HEK293 (cell line): ENCODE measurements at regions not wholly inside any gene's neighbourhood (a gene's known extent, or its start where the extent isn't known, plus 50 kb on each side); places are given as distances from the start of the nearest gene placed in this dataset.

Source experiments
- CTCF ChIA-PET: fragments of 350-600 bp; formaldehyde crosslinking; extraction: SDS; loops from one replicate; lab custom pipeline; 2021; ENCODE audit warnings: antibody characterized with exemption; lab: Yijun Ruan, JAX
- POLR2A ChIA-PET: fragments of 300-600 bp; formaldehyde crosslinking; extraction: SDS; loops from one replicate; lab custom pipeline; 2020; ENCODE audit warnings: antibody characterized with exemption, inconsistent platforms; lab: Yijun Ruan, JAX
- H3K27ac ChIP-seq: fragments of 200-500 bp; sonication (Bioruptor generic); 2 replicates; pipeline ENCODE4 v1.5.1; 2014; ENCODE audit warnings: low read depth, low read length, control low read depth, inconsistent platforms; ENCODE audit errors: extremely low read depth
- H3K36me3 ChIP-seq, 2 experiments: fragments of 200-500 bp in 1 of 2; sonication (Bioruptor generic) in 1 of 2; 1 replicate in 1 of 2; 2 replicates in 1 of 2; pipeline ENCODE4 v1.5.1; 2014 to 2017; ENCODE audit warnings: inconsistent platforms in 2 of 2, low read length in 2 of 2; ENCODE audit not compliant: control insufficient read depth in 2 of 2, insufficient read depth in 1 of 2
- H3K4me1 ChIP-seq: fragments of 200-500 bp; sonication (Bioruptor generic); 2 replicates; pipeline ENCODE4 v1.5.1; 2014; ENCODE audit warnings: mild to moderate bottlenecking, low read length, inconsistent platforms; ENCODE audit not compliant: control insufficient read depth, insufficient read depth
- H3K4me3 ChIP-seq: 2 replicates; pipeline ENCODE4 v1.5.1; 2011; ENCODE audit warnings: low read depth, mild to moderate bottlenecking, control low read depth, low read length, moderate library complexity
- H3K9me3 ChIP-seq: fragments of 200-500 bp; sonication (Bioruptor generic); 2 replicates; pipeline ENCODE4 v1.5.1; 2014; ENCODE audit warnings: low read depth, low read length, inconsistent platforms; ENCODE audit not compliant: control insufficient read depth, insufficient read depth
- ATF2 ChIP-seq: fragments of 450-650 bp; formaldehyde crosslinking; IDR thresholded peaks from 2 replicates; pipeline ENCODE4 v1.5.1; 2016; ENCODE audit warnings: missing biosample characterization, missing genetic modification characterization, low read depth
- HOXC10 ChIP-seq: sonication (generic); formaldehyde crosslinking; IDR thresholded peaks from 2 replicates; pipeline ENCODE4 v1.8.1; 2023; ENCODE audit warnings: mild to moderate bottlenecking, missing genetic modification reagents
- KLF8 ChIP-seq: fragments of 450-650 bp; formaldehyde crosslinking; IDR thresholded peaks from 2 replicates; pipeline ENCODE4 v1.5.1; 2016; ENCODE audit warnings: missing biosample characterization, missing genetic modification characterization
- PATZ1 ChIP-seq: fragments of 450-650 bp; formaldehyde crosslinking; IDR thresholded peaks from 2 replicates; pipeline ENCODE4 v1.5.1; 2016; ENCODE audit warnings: missing biosample characterization, missing genetic modification characterization
- PBX3 ChIP-seq: sonication (generic); formaldehyde crosslinking; IDR thresholded peaks from 2 replicates; pipeline ENCODE4 v1.8.1; 2022; ENCODE audit warnings: mild to moderate bottlenecking, moderate library complexity, missing genetic modification reagents
- SCRT2 ChIP-seq: fragments of 450-650 bp; formaldehyde crosslinking; IDR thresholded peaks from 2 replicates; pipeline ENCODE4 v1.5.1; 2016; ENCODE audit warnings: missing biosample characterization, missing genetic modification characterization
- TRIM28 ChIP-seq: IDR thresholded peaks from 2 replicates; pipeline ENCODE4 v1.6.1; 2011; ENCODE audit warnings: low read length, control low read depth, borderline replicate concordance
- YY1 ChIP-seq: fragments of 450-650 bp; formaldehyde crosslinking; IDR thresholded peaks from 2 replicates; pipeline ENCODE4 v1.5.1; 2018; ENCODE audit warnings: missing biosample characterization, missing genetic modification characterization
- ZBTB20 ChIP-seq: fragments of 450-650 bp; formaldehyde crosslinking; IDR thresholded peaks from 2 replicates; pipeline ENCODE4 v1.5.1; 2016; ENCODE audit warnings: missing biosample characterization, missing genetic modification characterization
- ZBTB49 ChIP-seq: fragments of 450-650 bp; formaldehyde crosslinking; IDR thresholded peaks from 2 replicates; pipeline ENCODE4 v1.5.1; 2016; ENCODE audit warnings: missing biosample characterization, missing genetic modification characterization, low read depth
- ZIC2 ChIP-seq: fragments of 450-650 bp; formaldehyde crosslinking; IDR thresholded peaks from 2 replicates; pipeline ENCODE4 v1.5.1; 2016; ENCODE audit warnings: missing biosample characterization, missing genetic modification characterization
- ZNF138 ChIP-seq: fragments of 450-650 bp; formaldehyde crosslinking; IDR thresholded peaks from 2 replicates; pipeline ENCODE4 v1.5.1; 2016; ENCODE audit warnings: missing biosample characterization, missing genetic modification characterization, borderline replicate concordance
- ZNF175 ChIP-seq: fragments of 450-650 bp; formaldehyde crosslinking; IDR thresholded peaks from 2 replicates; pipeline ENCODE4 v1.5.1; 2016; ENCODE audit warnings: missing biosample characterization, missing genetic modification characterization
- ZNF266 ChIP-seq: fragments of 450-650 bp; formaldehyde crosslinking; IDR thresholded peaks from 2 replicates; pipeline ENCODE4 v1.5.1; 2016; ENCODE audit warnings: missing biosample characterization, missing genetic modification characterization, low read depth
- ZNF426 ChIP-seq: fragments of 450-650 bp; formaldehyde crosslinking; IDR thresholded peaks from 2 replicates; pipeline ENCODE4 v1.5.1; 2017; ENCODE audit warnings: missing biosample characterization, missing genetic modification characterization, mild to moderate bottlenecking, inconsistent platforms, moderate library complexity
- ZNF514 ChIP-seq: fragments of 450-650 bp; formaldehyde crosslinking; IDR thresholded peaks from 2 replicates; pipeline ENCODE4 v1.5.1; 2016; ENCODE audit warnings: missing biosample characterization, missing genetic modification characterization
- ZNF544 ChIP-seq: fragments of 450-650 bp; formaldehyde crosslinking; IDR thresholded peaks from 2 replicates; pipeline ENCODE4 v1.5.0; 2017; ENCODE audit warnings: missing biosample characterization, missing genetic modification characterization
- ZNF571 ChIP-seq: fragments of 450-650 bp; formaldehyde crosslinking; IDR thresholded peaks from 2 replicates; pipeline ENCODE4 v1.5.0; 2017; ENCODE audit warnings: missing biosample characterization, missing genetic modification characterization

GRCh38 chr17:33593991-33594390, 300.9 kb upstream of the ASIC2 start:
- H3K4me3 ChIP-seq, result no peak overlapping the region
- no peaks in the 10 kb centered on the region for H3K4me1 ChIP-seq
- ChIA-PET CTCF (no interaction called here), POLR2A (no interaction called here)
- no peak for TF ChIP-seq YY1
- TF ChIP-seq TRIM28, result no peak
- no peak for TF ChIP-seq PBX3 (CRISPR knock-in tag)
- TF ChIP-seq ZNF426 (tag by site-specific recombination), result no peak
- no peak for TF ChIP-seq ZNF175
- TF ChIP-seq HOXC10 (CRISPR knock-in tag), result no peak
- no peak for TF ChIP-seq ZBTB20
- TF ChIP-seq ZBTB49 (tag by site-specific recombination), result no peak
- TF ChIP-seq ZNF514 (tag by site-specific recombination), result no peak
- no peak for TF ChIP-seq ZNF266 (tag by site-specific recombination)
- no peak for TF ChIP-seq ZNF544 (tag by site-specific recombination)
- TF ChIP-seq ATF2, result no peak
- no peak for TF ChIP-seq ZNF138 (tag by site-specific recombination)
- no peak for TF ChIP-seq ZIC2
- no peak for TF ChIP-seq ZNF571
- TF ChIP-seq, all 188 proteins: peak for 0
- Histone ChIP-seq H3K27ac (no peak overlapping the region), H3K9me3 (no peaks in the 10 kb centered on the region), H3K36me3 (no peaks in the 10 kb centered on the region)

GRCh38 chr17:33595828-33596227, 302.7 kb upstream of the ASIC2 start:
- ChIA-PET POLR2A (no interaction called here), CTCF (no interaction called here)
- no peaks in the 10 kb centered on the region for H3K36me3 ChIP-seq
- no peaks in the 10 kb centered on the region for H3K4me1 ChIP-seq
- no peak overlapping the region for H3K4me3 ChIP-seq
- no peak for TF ChIP-seq KLF8 (tag by site-specific recombination)
- H3K27ac ChIP-seq, result no peak overlapping the region
- H3K9me3 ChIP-seq, result no peaks in the 10 kb centered on the region

GRCh38 chr17:33596899-33597298, 303.8 kb upstream of the ASIC2 start:
- CTCF ChIA-PET, result no interaction called here

More at GRCh38 chr17:33596899-33597298, 303.8 kb upstream of the ASIC2 start:
- H3K4me1 ChIP-seq, result no peaks in the 10 kb centered on the region
- H3K4me3 ChIP-seq, result no peak overlapping the region
- no peaks in the 10 kb centered on the region for H3K36me3 ChIP-seq
- POLR2A ChIA-PET, result no interaction called here
- no peaks in the 10 kb centered on the region for H3K9me3 ChIP-seq
- H3K27ac ChIP-seq, result no peak overlapping the region
- TF ChIP-seq PATZ1, result no peak
- TF ChIP-seq SCRT2, result peak; percentile 71
- TF ChIP-seq, all 188 proteins: peak for 1
